Adrenal gland (tissue), 5 donors: ENCODE measurements at regions not wholly inside any gene's neighbourhood (a gene's known extent, or its start where the extent isn't known, plus 50 kb on each side); places are given as distances from the start of the nearest gene placed in this dataset.

Source experiments
- CTCF ChIP-seq, 6 experiments: fragments of 450-650 bp in 4 of 6; fragments of 200-600 bp in 2 of 6; sonication (generic) in 1 of 6; IDR thresholded peaks; 1 replicate in 5 of 6; 2 replicates in 1 of 6; pipeline versions ENCODE4 v1.5.1 to v1.8.0; 2016 to 2021; ENCODE audit warnings: antibody characterized with exemption in 6 of 6, mild to moderate bottlenecking in 2 of 6, moderate library complexity in 1 of 6
- POLR2A ChIP-seq, 2 donors: fragments of 450-650 bp; IDR thresholded peaks; one replicate each; pipeline ENCODE4 v1.6.1; 2017; ENCODE audit warnings: antibody characterized with exemption in 2 of 2, mild to moderate bottlenecking in 2 of 2, moderate library complexity in 1 of 2
- donor health status: DM: no; HTN: no; CAD: no.

- no peak for TF ChIP-seq POLR2A (IDR thresholded peaks at IDR 0.05)
- no peak for TF ChIP-seq CTCF (IDR thresholded peaks at IDR 0.05)
These were observed 666.9 kb downstream of the NXPH1 start for GRCh38 chr7:9100289-9100688.
